Left renal cortex interstitium (tissue), 4 donors: ENCODE measurements at regions not wholly inside any gene's neighbourhood (a gene's known extent, or its start where the extent isn't known, plus 50 kb on each side); places are given as distances from the start of the nearest gene placed in this dataset.

Source experiments
- DNase-seq, 4 donors: peaks; one replicate each; pipeline ENCODE4 v3.0.0-alpha.2; 2013; ENCODE audit warnings: low read depth in 4 of 4, low spot score in 2 of 4, missing footprints in 1 of 4

- no peak for DNase-seq
Measured at GRCh38 chr6:18920701-18921100, 533.6 kb downstream of the RNF144B start.

GRCh38 chr6:18931086-18931485 lies 543.9 kb downstream of the RNF144B start:
- no peak for DNase-seq

GRCh38 chr6:18958146-18958545 lies 571.0 kb downstream of the RNF144B start:
- DNase-seq: no peak

GRCh38 chr6:18961566-18961965 lies 574.4 kb downstream of the RNF144B start:
- no peak for DNase-seq

GRCh38 chr6:18962361-18962905 lies 575.3 kb downstream of the RNF144B start:
- DNase-seq: no peak

GRCh38 chr6:18963439-18963838 lies 576.3 kb downstream of the RNF144B start:
- no peak for DNase-seq

GRCh38 chr6:18973251-18973650 lies 586.1 kb downstream of the RNF144B start:
- no peak for DNase-seq

GRCh38 chr6:18976091-18976490 lies 588.9 kb downstream of the RNF144B start:
- DNase-seq: no peak

- no peak for DNase-seq
Measured at GRCh38 chr6:18976966-18977365, 589.8 kb downstream of the RNF144B start.

GRCh38 chr6:18978337-18979128 lies 591.4 kb downstream of the RNF144B start:
- peak in 1 of 4 donors; percentile 39 for DNase-seq

- no peak for DNase-seq
Measured at GRCh38 chr6:18985061-18985460, 597.9 kb downstream of the RNF144B start.

GRCh38 chr6:18985996-18986395 lies 598.8 kb downstream of the RNF144B start:
- DNase-seq: no peak

- no peak for DNase-seq
Measured at GRCh38 chr6:18988636-18989035, 601.5 kb downstream of the RNF144B start.

- DNase-seq: peak; percentile 64 to 85 (median 72)
Measured at GRCh38 chr6:18990059-18990978, 603.2 kb downstream of the RNF144B start.

- peak in 1 of 4 donors; percentile 15 for DNase-seq
Measured at GRCh38 chr6:18997375-18997826, 610.3 kb downstream of the RNF144B start.

- DNase-seq: no peak
Measured at GRCh38 chr6:19002976-19003560, 615.9 kb downstream of the RNF144B start.

GRCh38 chr6:19004176-19004575 lies 617.0 kb downstream of the RNF144B start:
- DNase-seq: no peak

- no peak for DNase-seq
Measured at GRCh38 chr6:19009769-19010168, 622.6 kb downstream of the RNF144B start.

GRCh38 chr6:19013026-19013705 lies 626.0 kb downstream of the RNF144B start:
- DNase-seq: no peak

- DNase-seq: peak in 3 of 4 donors; percentile 32 to 60 (median 45)
Measured at GRCh38 chr6:19024737-19025136, 637.6 kb downstream of the RNF144B start.
